B cell (primary cell): ENCODE measurements at regions not wholly inside any gene's neighbourhood (a gene's known extent, or its start where the extent isn't known, plus 50 kb on each side); places are given as distances from the start of the nearest gene placed in this dataset.

ENCODE experiments used
- ATAC-seq: fragments of 200-7000 bp; cut with Tn5 transposase; one replicate; pipeline ENCODE4 v1.10.0; 2021; ENCODE audit warnings: low read depth, mild to moderate bottlenecking, moderate number of reproducible peaks, moderate library complexity
- CTCF ChIA-PET: fragments of 350-600 bp; sonication (Branson Sonifier 250); formaldehyde crosslinking; loops from one replicate; lab custom pipeline; 2021; ENCODE audit warnings: antibody characterized with exemption, inconsistent platforms; lab: Charles Lee
- POLR2A ChIA-PET: fragments of 350-600 bp; sonication (Branson Sonifier 250); formaldehyde crosslinking; loops from one replicate; lab custom pipeline; 2021; ENCODE audit warnings: antibody characterized with exemption; lab: Charles Lee
- DNase-seq: peaks from one replicate; pipeline ENCODE4 v3.0.0; 2013
- H2AFZ ChIP-seq: 2 replicates; pipeline ENCODE4 v1.6.1; 2012; ENCODE audit warnings: mild to moderate bottlenecking, low read depth, low read length; ENCODE audit not compliant: insufficient read depth, poor library complexity, severe bottlenecking
- H3K27ac ChIP-seq, 2 donors: 1 replicate in 1 of 2; 2 replicates in 1 of 2; pipeline ENCODE4 v1.5.1; 2012 to 2013; ENCODE audit warnings: low read length in 2 of 2, mild to moderate bottlenecking in 2 of 2, moderate library complexity in 1 of 2
- H3K27me3 ChIP-seq, 4 experiments: fragments of 200-600 bp in 1 of 4; sonication (generic) in 1 of 4; replicated peaks in 1 of 4; 1 replicate in 2 of 4; 2 replicates in 2 of 4; pipeline versions ENCODE4 v1.6.1 to v1.7.0; 2013 to 2016; ENCODE audit warnings: low read length in 3 of 4, mild to moderate bottlenecking in 2 of 4, mixed read lengths in 1 of 4, moderate library complexity in 1 of 4; ENCODE audit not compliant: insufficient read depth in 4 of 4, control insufficient read depth in 3 of 4; ENCODE audit errors: control extremely low read depth in 1 of 4
- H3K36me3 ChIP-seq, 2 experiments: replicated peaks in 1 of 2; 1 replicate in 1 of 2; 2 replicates in 1 of 2; pipeline versions ENCODE4 v1.6.1 to v1.7.1; 2013; ENCODE audit warnings: low read length in 1 of 2; ENCODE audit not compliant: insufficient read depth in 2 of 2, control insufficient read depth in 1 of 2; ENCODE audit errors: control extremely low read depth in 1 of 2, extremely low read depth in 1 of 2
- H3K4me1 ChIP-seq, 2 donors: fragments of 200-600 bp in 1 of 2; sonication (generic) in 1 of 2; 1 replicate in 1 of 2; 2 replicates in 1 of 2; pipeline versions ENCODE4 v1.5.1 to v1.6.1; 2013 to 2017; ENCODE audit warnings: low read length in 2 of 2; ENCODE audit not compliant: control insufficient read depth in 2 of 2, insufficient read depth in 2 of 2
- H3K4me2 ChIP-seq: replicated peaks from 2 replicates; pipeline ENCODE3; 2012; ENCODE audit warnings: mild to moderate bottlenecking, low read depth, low read length; ENCODE audit not compliant: poor library complexity, severe bottlenecking
- H3K4me3 ChIP-seq, 5 experiments: fragments of 200-600 bp in 1 of 5; sonication (generic) in 1 of 5; 1 replicate in 3 of 5; 2 replicates in 2 of 5; pipeline versions ENCODE4 v1.5.1 to v1.7.0; 2011 to 2016; ENCODE audit warnings: low read length in 4 of 5, mild to moderate bottlenecking in 4 of 5, low read depth in 2 of 5, control low read depth in 1 of 5, moderate library complexity in 1 of 5; ENCODE audit not compliant: insufficient read depth in 1 of 5; ENCODE audit errors: control extremely low read depth in 1 of 5, extremely low read depth in 1 of 5
- H3K79me2 ChIP-seq: fragments of 200-600 bp; sonication (generic); one replicate; pipeline ENCODE4 v1.6.0; 2016; ENCODE audit warnings: low read length; ENCODE audit not compliant: control insufficient read depth, insufficient read depth
- H3K9ac ChIP-seq: fragments of 200-600 bp; sonication (generic); 2 replicates; pipeline ENCODE4 v1.6.1; 2017; ENCODE audit warnings: mild to moderate bottlenecking, low read length, moderate library complexity
- H3K9me3 ChIP-seq, 3 donors: one replicate each; pipeline versions ENCODE4 v1.6.1 to v1.7.1; 2013; ENCODE audit warnings: low read length in 2 of 3; ENCODE audit not compliant: control insufficient read depth in 2 of 3, insufficient read depth in 1 of 3; ENCODE audit errors: control extremely low read depth in 1 of 3
- H4K20me1 ChIP-seq: 2 replicates; pipeline ENCODE4 v1.6.0; 2012; ENCODE audit warnings: mild to moderate bottlenecking, low read length; ENCODE audit not compliant: insufficient read depth, control insufficient read depth, poor library complexity, severe bottlenecking
- H3K27ac Mint-ChIP-seq: one replicate; pipeline ENCODE4 v1.8.0; 2021; ENCODE audit warnings: mixed read lengths
- H3K27me3 Mint-ChIP-seq: one replicate; pipeline ENCODE4 v1.8.0; 2021; ENCODE audit warnings: mixed read lengths
- H3K4me1 Mint-ChIP-seq: one replicate; pipeline ENCODE4 v1.8.0; 2021; ENCODE audit warnings: mixed read lengths
- H3K4me3 Mint-ChIP-seq: one replicate; pipeline ENCODE4 v1.8.0; 2021; ENCODE audit warnings: mixed read lengths
- H3K9me3 Mint-ChIP-seq: one replicate; pipeline ENCODE4 v1.8.0; 2022; ENCODE audit warnings: mixed read lengths; ENCODE audit not compliant: insufficient read depth
- EZH2 ChIP-seq: IDR thresholded peaks from 2 replicates; pipeline ENCODE4 v1.6.1; 2012; ENCODE audit warnings: borderline replicate concordance, low read depth, mild to moderate bottlenecking, moderate library complexity, low read length; ENCODE audit not compliant: insufficient read depth, poor library complexity, severe bottlenecking
- WGBS: methylation state at CpG from one replicate; pipeline ENCODE4 v1.1.5; 2013; ENCODE audit warnings: missing lambda C conversion rate; ENCODE audit not compliant: insufficient coverage; 5-methylcytosine and 5-hydroxymethylcytosine counted together
- intact Hi-C: fragments of 100-400 bp; cut with micrococcal nuclease; formaldehyde crosslinking; loops from one replicate; pipeline ENCODE4 v1.10.0; 2022
- TF ChIP-seq, protein P1 (sequence below): fragments of 200-600 bp; IDR thresholded peaks from one replicate; pipeline ENCODE4 v1.8.0; 2022; ENCODE audit warnings: antibody characterized with exemption, mild to moderate bottlenecking

DNA sequence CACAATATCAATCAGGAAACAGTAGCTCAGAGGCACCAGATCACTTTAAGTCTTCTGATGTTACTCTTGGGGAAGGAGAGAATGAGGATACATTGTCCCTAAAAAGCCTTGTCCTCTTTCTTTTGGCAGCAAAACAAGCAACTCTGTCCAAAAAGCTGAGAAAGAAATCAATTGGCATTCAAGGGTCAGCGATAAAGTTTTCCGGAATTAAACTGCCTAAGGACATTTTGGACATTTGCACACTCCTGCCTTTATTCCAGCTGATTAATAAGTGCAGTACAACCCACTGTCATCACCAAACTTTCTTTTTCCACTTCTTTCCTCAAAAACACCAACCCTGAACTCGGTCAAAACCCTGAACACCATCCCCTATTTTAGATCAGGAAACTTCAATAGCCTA is 85.8 kb upstream of the FAM9A start:
- intact Hi-C loops = no loop called here
- ATAC-seq = no peak
- DNase-seq = no peak
- TF ChIP-seq, protein P1, sequence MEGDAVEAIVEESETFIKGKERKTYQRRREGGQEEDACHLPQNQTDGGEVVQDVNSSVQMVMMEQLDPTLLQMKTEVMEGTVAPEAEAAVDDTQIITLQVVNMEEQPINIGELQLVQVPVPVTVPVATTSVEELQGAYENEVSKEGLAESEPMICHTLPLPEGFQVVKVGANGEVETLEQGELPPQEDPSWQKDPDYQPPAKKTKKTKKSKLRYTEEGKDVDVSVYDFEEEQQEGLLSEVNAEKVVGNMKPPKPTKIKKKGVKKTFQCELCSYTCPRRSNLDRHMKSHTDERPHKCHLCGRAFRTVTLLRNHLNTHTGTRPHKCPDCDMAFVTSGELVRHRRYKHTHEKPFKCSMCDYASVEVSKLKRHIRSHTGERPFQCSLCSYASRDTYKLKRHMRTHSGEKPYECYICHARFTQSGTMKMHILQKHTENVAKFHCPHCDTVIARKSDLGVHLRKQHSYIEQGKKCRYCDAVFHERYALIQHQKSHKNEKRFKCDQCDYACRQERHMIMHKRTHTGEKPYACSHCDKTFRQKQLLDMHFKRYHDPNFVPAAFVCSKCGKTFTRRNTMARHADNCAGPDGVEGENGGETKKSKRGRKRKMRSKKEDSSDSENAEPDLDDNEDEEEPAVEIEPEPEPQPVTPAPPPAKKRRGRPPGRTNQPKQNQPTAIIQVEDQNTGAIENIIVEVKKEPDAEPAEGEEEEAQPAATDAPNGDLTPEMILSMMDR = no peak
- TF ChIP-seq EZH2 = no peak
- no peak overlapping the region for H3K9ac ChIP-seq
- CTCF ChIA-PET = no interaction called here
- H3K79me2 ChIP-seq = no peaks in the 10 kb centered on the region
- H4K20me1 ChIP-seq = no peaks in the 10 kb centered on the region
- peaks cover 3% of the 10 kb centered on the region for H3K9me3 Mint-ChIP-seq
- no peak overlapping the region for H3K27ac ChIP-seq
- no peaks in the 10 kb centered on the region for H3K4me1 ChIP-seq
- no peaks in the 10 kb centered on the region for H3K9me3 ChIP-seq
- no peak overlapping the region for H3K4me2 ChIP-seq
- POLR2A ChIA-PET = no interaction called here
- no peak overlapping the region for H3K4me3 Mint-ChIP-seq
- no peak overlapping the region for H3K4me3 ChIP-seq
- H3K4me1 Mint-ChIP-seq = no peaks in the 10 kb centered on the region
- H3K27me3 Mint-ChIP-seq = peaks cover 5% of the 10 kb centered on the region
- peaks cover 0 to 3% (median 0%) of the 10 kb centered on the region in 4 experiments for H3K27me3 ChIP-seq
- no peak overlapping the region for H2AFZ ChIP-seq
- H3K36me3 ChIP-seq = no peaks in the 10 kb centered on the region
- 100% methylated on average over 2 of the region's 3 CpGs for WGBS
- H3K27ac Mint-ChIP-seq = no peak overlapping the region

DNA sequence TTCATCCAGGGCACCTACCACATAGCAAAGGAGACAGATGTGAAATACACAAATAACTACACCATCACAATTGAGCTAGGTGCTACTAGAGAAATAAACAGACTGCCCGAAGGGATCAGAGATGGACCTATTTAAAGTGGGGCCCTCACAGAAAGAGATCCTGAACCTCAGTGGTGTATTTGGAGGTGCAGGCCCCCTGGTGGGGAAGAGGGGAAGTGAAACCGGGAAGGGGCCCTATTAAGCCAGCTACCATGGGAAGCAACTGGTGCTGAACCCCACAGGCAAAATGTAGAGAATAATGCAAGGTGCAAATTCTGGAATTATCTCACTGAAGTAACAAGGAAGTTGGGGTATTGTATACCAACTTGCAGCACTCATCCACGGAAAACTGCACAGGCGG is 78.6 kb upstream of the FAM9A start:
- H3K27me3 Mint-ChIP-seq = peaks cover 4% of the 10 kb centered on the region
- no peaks in the 10 kb centered on the region for H3K9me3 Mint-ChIP-seq
- H3K27ac Mint-ChIP-seq = no peak overlapping the region
- no peak overlapping the region for H3K4me3 Mint-ChIP-seq
- Histone ChIP-seq H3K36me3 (no peaks in the 10 kb centered on the region), H2AFZ (no peak overlapping the region), H4K20me1 (no peaks in the 10 kb centered on the region), H3K9me3 (no peaks in the 10 kb centered on the region), H3K27ac (no peak overlapping the region), H3K27me3 (peaks cover 0 to 2% (median 0%) of the 10 kb centered on the region in 4 experiments), H3K9ac (no peak overlapping the region), H3K4me2 (no peak overlapping the region), H3K79me2 (no peaks in the 10 kb centered on the region), H3K4me3 (no peak overlapping the region), H3K4me1 (no peaks in the 10 kb centered on the region)
- ChIA-PET POLR2A (no interaction called here), CTCF (interaction anchor here (1.4 kb wide), 2 partner anchors 64 to 637 kb away, joined by 3 to 4 read pairs; no protein-coding TSS in a partner anchor)
- intact Hi-C loops = no loop called here
- DNase-seq = peak; percentile 22
- TF ChIP-seq EZH2 = no peak
- TF ChIP-seq, protein P1 = peak; percentile 61
- ATAC-seq = no peak
- 100% methylated on average over 2 of the region's 4 CpGs for WGBS
- H3K4me1 Mint-ChIP-seq = no peaks in the 10 kb centered on the region
